GM21390 (cell line): ENCODE measurements at regions not wholly inside any gene's neighbourhood (a gene's known extent, or its start where the extent isn't known, plus 50 kb on each side); places are given as distances from the start of the nearest gene placed in this dataset.

Experiments used
- ATAC-seq: cut with Tn5 transposase; IDR thresholded peaks from one replicate; pipeline ENCODE4 v1.9.1; 2021; ENCODE audit not compliant: unreplicated experiment

DNA sequence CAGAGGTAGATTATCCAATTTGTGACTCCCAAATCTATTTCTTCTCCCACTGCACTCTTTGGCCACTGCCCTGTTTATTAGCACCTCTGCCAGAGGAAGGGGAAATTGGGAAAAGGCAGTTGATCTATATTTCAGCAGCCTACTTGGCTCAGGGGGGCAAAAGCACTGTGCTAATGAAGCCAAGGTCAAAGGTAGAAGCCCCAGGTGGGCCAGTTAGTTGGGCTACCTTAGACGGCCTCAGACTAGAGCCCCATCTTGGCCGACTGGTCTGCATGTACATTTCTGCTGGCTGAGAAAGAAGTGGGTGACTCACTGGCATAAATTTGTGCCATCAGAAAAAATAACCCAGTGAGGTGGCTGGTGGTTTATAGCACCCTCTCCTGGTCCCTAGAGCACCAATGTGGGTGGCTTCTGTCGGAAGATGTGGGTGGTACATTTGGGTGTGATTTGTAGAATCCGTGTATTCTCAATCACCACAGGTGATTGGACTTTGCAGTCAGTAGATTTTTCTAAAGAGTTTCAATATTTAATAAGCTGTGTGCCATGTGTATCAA, 293.3 kb upstream of the MKI67 start:
- ATAC-seq: no peak

DNA sequence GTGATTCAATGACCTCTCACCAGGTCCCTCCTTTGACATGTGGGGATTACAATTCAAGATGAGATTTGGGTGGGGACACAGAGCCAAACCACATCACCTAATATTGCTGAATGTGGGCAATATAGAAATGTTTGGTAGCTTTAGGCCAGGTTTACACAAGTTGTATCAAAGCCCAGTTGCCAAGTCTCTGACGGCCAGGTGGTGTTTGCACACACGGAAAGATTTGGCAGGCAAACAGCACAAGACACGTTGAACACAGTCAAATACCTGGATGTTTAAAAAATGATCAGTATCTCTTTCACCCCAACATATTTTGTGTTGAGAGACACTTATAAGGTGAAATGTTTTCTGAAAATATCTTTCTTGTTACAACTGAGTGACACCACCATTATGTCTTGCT, 294.4 kb upstream of the MKI67 start:
- ATAC-seq: no peak

DNA sequence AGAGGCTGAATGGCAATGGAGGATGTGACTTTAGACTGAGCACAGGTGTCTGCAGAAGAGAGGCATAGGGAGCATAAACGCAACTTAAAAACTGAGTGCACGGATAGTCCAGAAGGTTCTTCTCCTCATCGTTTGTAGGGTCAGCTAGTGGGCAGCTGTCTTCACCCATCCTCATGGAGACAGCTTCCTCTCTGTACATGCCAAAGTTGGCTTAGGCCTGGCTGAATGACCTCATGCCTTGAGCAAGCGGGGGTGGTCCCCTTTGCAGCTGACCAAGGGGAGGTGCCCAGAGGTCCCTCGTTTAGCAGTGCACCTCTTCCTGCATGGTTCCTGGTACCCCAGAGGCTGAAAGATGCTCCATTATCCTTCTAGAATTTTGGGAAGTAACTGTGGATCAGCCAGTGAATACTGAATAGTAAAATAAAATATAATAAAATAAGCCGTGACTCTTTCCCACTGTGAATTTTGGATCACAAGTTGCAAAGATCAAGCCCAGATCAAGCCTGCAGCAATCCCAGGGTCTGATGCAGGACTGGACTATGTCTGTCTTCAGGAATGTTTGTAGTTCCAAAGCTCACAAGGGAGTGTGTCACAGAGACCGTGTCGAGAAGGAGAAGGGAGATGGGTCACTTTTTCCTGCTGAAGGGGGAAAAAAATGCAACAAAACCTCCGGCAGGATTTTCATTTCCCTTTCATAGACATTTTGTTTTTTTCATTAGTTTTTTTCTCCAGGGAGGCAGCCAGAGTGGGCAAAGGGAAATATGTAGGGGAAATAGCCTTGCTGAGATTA, 295.3 kb upstream of the MKI67 start:
- no peak for ATAC-seq

DNA sequence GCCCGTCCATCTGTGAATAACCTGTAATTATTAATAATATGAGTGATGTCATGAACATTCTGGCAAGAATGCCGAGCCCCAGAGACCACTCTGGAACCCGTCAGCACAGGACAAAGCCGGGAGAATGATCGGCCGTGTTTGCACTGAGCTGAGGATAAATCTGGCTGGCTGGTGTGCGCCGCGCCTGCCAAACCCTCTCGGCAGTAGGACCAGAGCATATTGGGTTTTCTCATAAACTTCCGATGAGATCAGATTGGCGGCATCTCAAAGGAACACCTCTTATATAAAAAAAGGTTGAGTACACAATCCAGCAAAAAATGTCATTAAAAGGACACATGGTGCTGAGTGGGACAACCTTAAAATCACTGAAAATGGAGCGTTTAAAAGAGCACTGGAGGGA, 296.0 kb upstream of the MKI67 start:
- ATAC-seq: no peak

DNA sequence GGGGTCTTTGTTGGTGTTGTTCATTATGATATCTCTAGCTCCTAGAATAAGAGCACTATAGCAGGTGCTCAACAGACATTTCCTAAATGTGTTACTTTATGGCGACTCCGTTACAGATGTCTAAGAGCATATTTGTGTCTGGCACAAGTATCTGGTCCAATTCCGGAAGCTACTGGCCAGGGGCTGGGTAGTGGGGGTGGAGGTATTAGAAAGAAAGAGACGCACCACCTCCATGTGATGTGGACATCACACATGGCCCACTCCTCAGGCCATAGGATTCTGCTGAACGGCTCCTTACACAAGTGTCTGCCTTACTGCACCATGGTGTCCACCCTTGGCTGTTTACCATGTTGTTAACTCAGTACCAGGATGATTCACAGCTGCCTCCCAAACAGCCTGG, 296.8 kb upstream of the MKI67 start:
- ATAC-seq: no peak

DNA sequence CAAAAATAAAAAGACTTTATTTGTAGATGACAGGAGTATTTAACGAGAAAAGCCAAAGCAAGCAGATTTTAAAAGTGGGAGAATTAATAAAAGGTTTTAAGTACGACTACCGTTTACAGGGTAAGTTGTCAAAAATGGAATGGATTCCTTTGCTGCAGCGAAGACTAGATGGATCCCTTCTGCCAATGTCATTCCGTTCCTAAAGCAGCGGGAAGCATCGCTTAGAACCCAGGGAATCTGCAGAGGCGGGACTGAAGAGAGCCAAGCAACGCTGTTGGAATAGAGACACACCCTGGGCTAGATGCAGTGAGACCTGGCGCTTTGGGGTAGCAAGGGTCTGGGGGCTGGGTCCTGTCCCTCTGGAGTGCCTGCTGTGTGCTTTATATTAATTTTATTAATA, 303.1 kb upstream of the MKI67 start:
- no peak for ATAC-seq

DNA sequence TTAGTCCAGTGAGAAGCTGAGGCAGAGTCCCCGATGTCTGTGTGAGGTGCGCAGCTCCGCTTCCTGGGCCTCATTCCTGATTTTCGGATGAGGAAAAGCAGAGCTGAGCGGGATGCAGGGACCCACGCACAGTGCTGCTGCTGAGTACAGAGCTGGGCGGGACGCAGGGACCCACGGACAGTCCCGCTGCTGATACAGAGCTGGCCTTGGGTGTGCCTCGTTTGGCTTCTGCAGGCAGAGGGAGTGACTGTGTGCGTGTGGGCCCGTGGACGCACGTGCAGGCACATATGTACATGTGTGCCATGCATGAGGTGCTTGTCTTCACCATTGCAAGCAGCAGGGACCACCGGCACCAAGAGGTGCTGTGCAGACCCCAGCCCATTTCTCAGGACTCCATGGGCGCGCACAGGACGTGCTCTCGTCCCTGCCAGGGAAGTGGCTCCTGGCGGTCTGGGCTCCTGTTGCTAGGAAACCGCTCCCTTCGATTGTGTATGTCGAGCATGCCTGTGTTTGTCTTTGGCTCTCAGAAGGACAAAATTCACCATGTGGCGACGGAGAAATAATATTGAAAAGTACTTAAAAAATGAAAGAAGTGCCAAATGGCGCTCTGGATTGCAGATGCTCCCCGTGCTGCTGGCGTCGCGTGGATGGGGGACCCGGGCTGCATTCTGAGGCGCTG, 303.8 kb upstream of the MKI67 start:
- no peak for ATAC-seq

DNA sequence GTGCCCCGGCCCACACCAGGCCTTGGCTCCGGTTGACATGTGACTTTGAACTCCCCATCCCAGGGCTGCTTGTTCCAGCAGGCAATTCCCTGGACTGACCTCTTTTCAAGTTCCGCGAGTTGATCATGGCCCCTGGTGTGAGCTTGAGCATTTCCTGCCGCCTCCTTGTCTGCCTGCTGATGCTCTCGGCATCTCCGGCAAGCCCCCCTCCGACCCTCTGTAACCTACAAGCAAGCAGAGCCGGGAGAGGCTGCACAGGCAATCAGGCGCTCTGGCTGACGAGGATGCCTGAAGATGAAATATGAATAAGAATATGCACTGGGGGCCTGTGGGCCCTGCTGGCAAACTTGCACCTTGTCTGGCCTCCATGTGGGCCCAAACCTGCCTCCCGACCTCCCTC, 304.9 kb upstream of the MKI67 start:
- no peak for ATAC-seq

DNA sequence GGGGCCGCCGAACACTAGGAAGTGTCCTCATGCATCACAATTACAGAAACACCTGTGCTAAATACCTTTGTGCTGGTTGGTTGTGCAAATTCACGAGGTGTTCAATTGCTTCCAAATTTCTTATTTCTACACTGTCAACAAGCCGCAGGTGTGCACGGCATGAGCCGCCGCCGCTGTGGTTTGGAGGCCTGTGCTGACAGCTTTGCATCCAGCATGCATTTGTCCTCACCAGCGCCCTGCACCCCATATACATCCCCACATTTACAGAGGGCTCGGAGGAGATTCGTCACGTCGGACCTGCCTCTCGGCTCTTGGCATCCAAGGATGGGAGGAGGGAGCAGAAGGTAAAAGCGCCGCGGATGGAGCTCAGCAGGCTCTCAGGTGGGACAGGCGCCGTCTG, 305.3 kb upstream of the MKI67 start:
- ATAC-seq: no peak

DNA sequence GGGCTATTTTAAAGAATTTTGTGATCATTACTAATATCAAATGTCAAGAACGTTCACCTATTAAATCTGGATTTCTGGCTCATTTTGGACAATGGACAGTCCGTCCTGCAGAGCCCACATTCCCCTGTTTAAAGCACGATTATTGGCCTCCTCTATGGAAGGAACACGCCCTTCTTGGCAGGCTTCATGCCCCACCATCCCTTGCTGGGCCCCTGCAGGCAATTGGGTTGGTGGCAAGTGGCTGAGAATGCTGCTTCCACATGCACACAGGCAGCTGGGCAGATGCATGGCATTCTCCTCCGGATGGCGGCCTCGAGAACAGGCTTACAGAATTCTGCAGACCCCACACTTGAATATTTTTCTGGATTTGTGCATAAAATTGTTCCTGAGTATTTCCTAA, 305.8 kb upstream of the MKI67 start:
- no peak for ATAC-seq

DNA sequence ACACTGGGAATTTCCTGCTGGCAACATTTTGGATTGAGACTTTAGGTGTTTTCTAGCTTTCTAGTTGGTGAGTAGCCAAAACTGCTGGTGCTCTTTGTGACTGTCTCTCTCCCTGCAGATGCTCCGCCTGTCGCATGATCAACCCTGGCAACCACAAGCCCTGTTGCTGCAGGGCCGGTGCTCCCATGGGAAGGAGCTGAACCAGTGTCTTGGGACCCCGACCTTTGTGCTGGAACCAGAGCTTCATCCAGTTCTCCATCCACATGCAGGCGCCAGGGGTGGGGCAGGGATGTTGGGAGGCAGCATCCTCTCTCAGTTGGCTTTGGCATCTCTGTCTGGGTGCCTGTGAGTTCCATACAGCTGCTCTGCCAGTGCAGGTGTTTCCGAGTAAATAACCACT, 306.2 kb upstream of the MKI67 start:
- ATAC-seq: no peak

DNA sequence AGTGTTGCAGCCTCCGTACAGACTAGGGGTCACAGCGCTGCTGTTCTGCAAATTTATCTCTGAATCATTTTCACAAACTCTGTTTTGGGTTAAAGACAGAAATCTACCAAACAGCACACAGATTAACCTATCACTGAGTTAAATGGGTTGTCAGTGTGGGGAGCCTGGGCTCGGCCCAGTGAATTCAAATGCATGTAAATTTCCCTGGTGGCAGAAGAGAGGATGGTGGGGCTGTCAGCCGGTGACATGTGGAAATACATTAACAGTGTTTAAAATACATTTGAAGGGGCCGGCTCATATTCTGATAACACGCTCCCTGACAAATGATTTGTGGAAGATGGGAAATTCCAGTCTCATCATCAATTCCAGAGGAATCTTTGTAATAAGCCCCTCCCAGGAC, 309.6 kb upstream of the MKI67 start:
- no peak for ATAC-seq

DNA sequence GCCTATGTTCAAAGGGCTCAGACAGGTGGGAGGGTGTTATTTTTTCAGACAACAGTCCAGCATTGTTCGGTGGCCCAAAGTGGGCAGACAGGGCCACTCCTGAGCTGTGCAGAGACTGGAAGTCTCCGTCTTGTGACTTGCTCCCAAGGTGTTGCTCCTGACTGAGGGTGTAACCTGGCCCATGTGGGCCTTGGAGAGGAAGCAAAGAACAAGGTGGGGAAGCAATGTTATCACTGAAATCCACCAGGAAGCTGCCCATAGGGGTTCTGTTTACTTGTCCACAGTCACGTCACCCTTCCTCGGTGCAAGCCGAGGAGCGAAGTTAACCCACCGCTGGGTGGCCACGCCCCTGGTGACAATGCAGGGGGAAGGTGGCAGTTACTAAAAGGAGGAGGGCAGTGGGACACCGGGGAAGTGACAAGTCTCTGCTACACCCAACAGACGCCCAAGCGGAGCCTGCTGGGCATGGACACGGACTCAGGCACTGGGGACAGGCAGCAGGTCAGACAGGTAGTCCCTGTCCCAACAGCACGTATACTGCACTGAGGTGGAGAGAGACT, 311.6 kb upstream of the MKI67 start:
- no peak for ATAC-seq

DNA sequence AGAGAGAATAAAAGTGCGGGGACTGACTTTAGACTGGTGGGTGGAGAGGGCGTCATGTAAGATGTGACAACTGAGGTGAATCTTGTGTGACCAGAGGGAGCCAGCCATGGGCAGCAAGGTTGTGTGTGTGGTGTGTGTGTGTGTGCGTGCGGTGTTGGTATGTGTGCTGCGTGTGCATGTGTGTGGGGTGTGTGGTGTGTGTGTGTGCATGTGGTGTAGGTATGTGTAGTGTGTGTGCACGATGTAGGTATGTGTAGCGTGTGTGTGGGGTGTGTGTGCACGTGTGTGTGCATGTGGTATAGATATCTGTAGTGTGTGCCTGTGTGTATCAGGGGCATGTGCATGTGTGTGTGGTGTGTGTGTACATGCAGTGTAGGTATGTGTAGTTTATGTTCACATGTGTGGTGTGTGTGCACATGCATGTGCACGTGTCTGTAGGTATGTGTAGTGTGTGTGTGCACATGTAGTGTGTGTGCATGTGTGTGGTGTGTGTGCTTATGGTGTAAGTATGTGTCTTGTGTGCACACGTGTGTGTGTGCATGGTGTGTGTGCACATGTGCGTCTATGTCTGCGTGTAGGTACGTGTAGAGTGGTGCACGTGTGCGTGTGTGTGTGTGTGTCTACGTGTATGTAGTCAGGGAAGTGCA, 312.3 kb upstream of the MKI67 start:
- ATAC-seq: no peak

DNA sequence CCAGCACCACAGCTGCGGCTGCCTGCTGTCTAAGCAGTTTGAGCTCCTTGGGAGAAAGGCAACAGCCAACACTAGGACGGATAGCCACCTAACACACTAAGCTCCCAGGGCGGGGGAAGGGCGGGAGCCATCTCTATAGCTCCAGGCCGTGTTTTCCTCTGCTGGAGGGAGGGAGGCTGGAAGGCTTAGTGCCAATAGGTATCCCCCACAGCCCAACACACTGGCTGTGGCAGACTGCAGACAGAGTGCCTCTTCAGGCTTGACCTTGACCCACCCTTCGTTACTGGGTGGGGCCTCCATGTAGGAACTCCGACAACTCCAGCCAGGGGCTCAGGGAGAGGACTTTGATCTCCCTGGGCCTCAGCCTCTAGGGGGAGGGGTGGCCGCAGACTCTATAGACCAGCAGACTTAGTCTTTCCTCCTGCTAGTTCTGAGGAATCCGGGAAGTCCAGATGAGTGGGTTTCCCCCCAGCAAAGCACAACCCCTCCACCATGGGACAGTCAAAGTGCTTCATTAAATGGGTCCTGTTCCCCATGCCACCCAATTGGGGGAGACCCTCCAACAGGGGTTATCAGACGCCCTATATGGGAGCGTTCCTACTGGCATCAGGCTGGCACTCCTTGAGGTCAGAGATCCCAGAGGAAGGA, 314.4 kb upstream of the MKI67 start:
- no peak for ATAC-seq

DNA sequence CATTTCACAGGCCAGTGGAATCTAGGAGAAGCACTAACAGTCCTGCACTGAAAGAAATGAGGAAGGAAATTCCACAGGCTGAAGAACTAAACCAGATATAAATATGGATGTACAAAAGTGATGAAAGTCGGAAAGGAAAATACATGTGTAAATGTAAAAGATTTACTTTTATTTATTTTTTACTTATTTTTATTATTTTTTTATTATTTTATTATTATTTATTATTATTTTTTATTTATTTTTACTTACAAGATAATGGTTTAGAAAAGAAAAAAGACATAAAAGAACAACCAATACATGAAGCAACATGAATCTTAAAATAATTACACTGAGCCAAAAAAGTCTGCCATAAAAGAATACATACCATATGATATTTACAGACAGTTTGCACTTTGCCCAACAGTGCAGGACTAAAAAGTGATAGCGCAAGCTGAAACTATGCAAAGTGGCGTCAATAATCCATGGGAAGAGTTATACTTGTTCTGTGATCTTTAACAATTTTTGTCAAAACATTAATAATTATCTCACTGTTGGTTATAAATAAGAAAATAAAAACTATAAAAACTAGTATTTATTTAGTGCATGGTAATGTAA, 317.8 kb upstream of the MKI67 start:
- ATAC-seq: no peak

DNA sequence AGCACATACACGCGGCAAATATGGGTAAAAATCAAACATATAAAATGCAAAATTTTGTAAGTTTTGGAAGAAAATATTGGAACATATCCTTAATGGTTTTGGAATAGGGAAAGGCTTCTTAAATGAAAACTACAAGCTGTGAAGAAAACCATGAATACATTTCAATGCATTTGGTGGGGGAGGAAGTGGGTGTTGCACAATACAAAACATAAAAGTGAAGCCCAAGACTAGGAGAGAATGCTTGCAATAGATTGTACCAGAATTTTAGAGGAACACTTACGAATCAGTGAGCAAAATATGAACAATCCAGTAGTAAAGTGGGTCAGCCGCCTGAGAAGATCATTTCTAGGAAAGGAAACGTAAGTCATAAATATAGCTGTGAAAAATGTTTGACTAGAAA, 322.6 kb upstream of the MKI67 start:
- ATAC-seq: no peak

DNA sequence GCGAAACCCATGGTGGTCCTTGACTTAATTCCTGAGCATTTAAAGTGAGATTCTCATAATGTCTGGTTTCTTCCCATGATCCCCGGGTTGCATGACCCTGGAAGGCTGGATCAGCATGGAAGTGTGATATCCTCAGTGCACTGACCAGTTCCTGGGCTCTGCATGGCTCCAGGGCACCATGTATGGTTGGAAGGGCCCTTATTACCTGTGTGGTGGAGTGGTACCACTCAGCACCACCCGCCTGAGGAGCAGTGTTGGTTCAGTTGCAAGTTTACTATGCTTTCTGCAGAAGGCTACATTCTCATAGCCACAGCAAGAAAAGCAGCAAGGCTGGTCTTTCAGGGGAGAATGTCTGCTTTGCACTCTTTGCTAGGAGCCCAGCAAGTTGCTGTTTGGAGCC, 325.7 kb upstream of the MKI67 start:
- no peak for ATAC-seq

DNA sequence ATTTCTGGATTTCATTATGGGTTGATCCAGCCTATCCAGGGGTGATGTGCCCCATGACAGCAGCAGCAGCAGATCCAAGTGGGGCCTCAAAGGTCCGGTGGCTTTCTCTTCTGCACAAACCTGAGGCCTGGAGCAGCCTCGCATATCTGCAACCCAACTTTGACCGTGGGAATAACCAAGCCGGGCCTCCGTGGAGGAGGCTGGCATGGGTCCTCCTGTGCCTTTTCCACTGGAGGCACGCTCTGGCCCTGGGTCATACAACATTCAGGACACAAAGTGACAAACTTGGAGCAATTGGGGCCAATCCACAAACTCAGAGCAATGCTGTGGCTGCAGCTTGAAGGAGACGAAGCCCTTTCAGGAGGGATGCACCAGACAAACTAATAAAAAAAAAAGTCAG, 330.0 kb upstream of the MKI67 start:
- no peak for ATAC-seq

DNA sequence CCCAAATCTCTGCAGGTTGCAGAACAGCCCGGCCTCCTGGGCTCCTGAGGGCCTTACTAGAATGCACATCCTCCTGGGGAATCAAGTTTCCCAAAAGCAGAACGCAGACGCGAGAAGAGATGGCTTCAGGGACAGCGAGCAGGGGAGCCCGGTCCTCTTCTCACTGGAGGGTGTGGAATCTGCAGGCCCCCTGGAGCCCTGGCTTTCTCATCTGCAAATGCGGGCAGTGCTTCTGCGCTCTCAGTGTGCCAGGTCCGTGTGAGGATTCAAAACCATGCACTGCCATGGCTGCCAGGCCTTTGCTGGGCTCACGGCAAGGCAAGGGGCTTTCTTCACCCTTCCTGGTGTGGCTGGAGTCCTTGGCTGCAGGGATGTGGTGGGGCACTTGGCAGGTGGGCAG, 330.9 kb upstream of the MKI67 start:
- ATAC-seq: no peak

DNA sequence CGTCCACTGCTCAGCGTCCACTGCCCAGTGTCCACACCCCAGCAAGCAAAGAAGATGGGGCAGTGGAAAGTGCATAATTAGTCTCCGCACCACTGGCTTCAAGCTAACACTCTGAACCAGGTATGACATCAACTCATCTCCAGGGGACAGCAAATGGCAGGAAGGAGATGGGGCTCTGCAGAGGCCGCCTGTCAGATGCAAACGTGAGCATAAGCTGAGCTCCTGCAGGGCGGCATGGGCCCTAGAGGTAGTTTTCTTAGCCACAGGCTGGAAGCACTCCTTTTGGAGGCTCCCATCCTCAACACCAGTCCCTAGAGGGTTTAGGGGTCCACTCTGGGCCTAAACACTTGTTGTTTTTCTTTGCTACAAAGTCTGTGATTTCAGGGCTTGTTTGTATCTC, 335.8 kb upstream of the MKI67 start:
- no peak for ATAC-seq
